ENCODE measurements at regions not wholly inside any gene's neighbourhood (a gene's known extent, or its start where the extent isn't known, plus 50 kb on each side); places are given as distances from the start of the nearest gene placed in this dataset.

GRCh38 chr5:31119938-31120641 is 73.4 kb upstream of the CDH6 start:
- 79% methylated on average over 7 of the region's 7 CpGs for whole genome bisulfite sequencing
- DNase-seq (ENCODE audit: low spot score in 2 of 2) = no peak

GRCh38 chr5:31116466-31117031 is 76.9 kb upstream of the CDH6 start:
- Histone ChIP-seq H3K4me1 (no peaks in the 10 kb centered on the region), H3K27me3 (no peaks in the 10 kb centered on the region), H3K36me3 (no peaks in the 10 kb centered on the region), H3K4me3 (no peak overlapping the region), H3K27ac (no peak overlapping the region), H3K9me3 (no peaks in the 10 kb centered on the region)
- WGBS = 89% methylated on average over 6 of the region's 6 CpGs
- no peak for DNase-seq (ENCODE audit: low spot score in 2 of 2)
- no peak for TF ChIP-seq CTCF (IDR thresholded peaks at IDR 0.05)
- TF ChIP-seq POLR2A (IDR thresholded peaks at IDR 0.05) = no peak
- no peak for TF ChIP-seq POLR2AphosphoS5 (IDR thresholded peaks at IDR 0.05)
- TF ChIP-seq EP300 (IDR thresholded peaks at IDR 0.05) = no peak

More at GRCh38 chr5:31119938-31120641, 73.4 kb upstream of the CDH6 start:
- TF ChIP-seq POLR2A (IDR thresholded peaks at IDR 0.05) (no peak), CTCF (IDR thresholded peaks at IDR 0.05) (no peak)
- Histone ChIP-seq H3K9me3 (no peaks in the 10 kb centered on the region), H3K4me1 (no peaks in the 10 kb centered on the region), H3K27ac (no peak overlapping the region), H3K36me3 (no peaks in the 10 kb centered on the region), H3K27me3 (no peaks in the 10 kb centered on the region), H3K4me3 (no peak overlapping the region)

DNA sequence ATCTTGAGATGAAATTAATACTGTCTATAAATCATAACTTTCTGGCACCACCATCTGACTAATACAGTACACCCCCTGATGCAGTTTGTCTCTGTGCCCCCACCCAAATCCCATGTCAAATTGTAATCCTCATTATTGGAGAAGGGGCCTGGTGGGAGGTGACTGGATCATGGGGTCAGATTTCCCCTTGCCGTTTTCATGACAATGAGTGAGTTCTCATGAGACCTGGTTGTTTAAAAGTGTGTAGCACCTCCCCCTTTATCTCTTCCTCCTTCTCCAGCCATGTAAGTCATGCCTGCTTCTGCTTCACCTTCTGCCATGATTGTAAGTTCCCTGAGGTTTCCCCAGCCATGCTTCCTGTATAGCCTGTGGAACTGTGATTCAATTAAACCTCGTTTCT is 78.7 kb upstream of the CDH6 start:
- H3K4me3 ChIP-seq = no peak overlapping the region
- H3K27me3 ChIP-seq = no peaks in the 10 kb centered on the region
- no peaks in the 10 kb centered on the region for H3K4me1 ChIP-seq
- no peaks in the 10 kb centered on the region for H3K36me3 ChIP-seq
- H3K27ac ChIP-seq = no peak overlapping the region
- no peaks in the 10 kb centered on the region for H3K9me3 ChIP-seq
- no peak for DNase-seq (ENCODE audit: low spot score in 2 of 2)
- TF ChIP-seq POLR2AphosphoS5 (IDR thresholded peaks at IDR 0.05) (no peak), EP300 (IDR thresholded peaks at IDR 0.05) (no peak), POLR2A (IDR thresholded peaks at IDR 0.05) (no peak), CTCF (IDR thresholded peaks at IDR 0.05) (no peak)
- 90% methylated on average over 2 of the region's 2 CpGs for WGBS

- H3K4me3 ChIP-seq = no peak overlapping the region
- no peaks in the 10 kb centered on the region for H3K9me3 ChIP-seq
- no peaks in the 10 kb centered on the region for H3K4me1 ChIP-seq
- no peak for DNase-seq (ENCODE audit: low spot score in 2 of 2)
- no peak for TF ChIP-seq POLR2A (IDR thresholded peaks at IDR 0.05)
- TF ChIP-seq POLR2AphosphoS5 (IDR thresholded peaks at IDR 0.05) = no peak
- TF ChIP-seq EP300 (IDR thresholded peaks at IDR 0.05) = no peak
- TF ChIP-seq CTCF (IDR thresholded peaks at IDR 0.05) = no peak
- no peaks in the 10 kb centered on the region for H3K27me3 ChIP-seq
- 48% methylated on average over 1 of the region's 1 CpG for WGBS
- no peak overlapping the region for H3K27ac ChIP-seq
- H3K36me3 ChIP-seq = no peaks in the 10 kb centered on the region
Observed at GRCh38 chr5:31113666-31114350, 79.7 kb upstream of the CDH6 start.

DNA sequence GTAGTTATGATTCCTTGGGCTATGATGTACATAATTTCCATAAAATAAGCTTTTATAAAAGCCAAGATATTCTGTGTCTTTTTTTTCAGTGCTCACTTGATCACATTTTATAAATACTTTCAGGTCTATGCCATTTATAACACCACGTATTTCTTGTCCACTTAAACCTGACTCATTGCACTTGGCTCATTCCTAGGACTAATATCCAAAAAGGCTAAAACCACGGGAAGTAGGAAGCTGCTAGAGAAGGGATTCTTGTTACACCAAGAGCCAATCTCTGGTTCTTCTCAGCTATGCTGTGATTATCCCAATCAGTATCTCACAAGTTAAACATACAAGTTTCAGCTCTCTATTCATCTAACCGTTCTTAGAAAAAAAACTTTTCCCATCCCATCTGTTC is 80.4 kb upstream of the CDH6 start:
- no peaks in the 10 kb centered on the region for H3K4me1 ChIP-seq
- no peaks in the 10 kb centered on the region for H3K9me3 ChIP-seq
- H3K27me3 ChIP-seq = no peaks in the 10 kb centered on the region
- DNase-seq (ENCODE audit: low spot score in 2 of 2) = no peak
- no peaks in the 10 kb centered on the region for H3K36me3 ChIP-seq
- TF ChIP-seq CTCF (IDR thresholded peaks at IDR 0.05) (no peak), EP300 (IDR thresholded peaks at IDR 0.05) (no peak), POLR2A (IDR thresholded peaks at IDR 0.05) (no peak), POLR2AphosphoS5 (IDR thresholded peaks at IDR 0.05) (no peak)
- H3K27ac ChIP-seq = no peak overlapping the region
- H3K4me3 ChIP-seq = no peak overlapping the region
- 35% methylated on average over 3 of the region's 3 CpGs for WGBS
